ENCODE measurements at regions not wholly inside any gene's neighbourhood (a gene's known extent, or its start where the extent isn't known, plus 50 kb on each side); places are given as distances from the start of the nearest gene placed in this dataset.

GRCh38 chr12:93944911-93945310 lies 203.5 kb upstream of the PLXNC1 start:
- DNase-seq (ENCODE audit: low read depth), result no peak
- no peak overlapping the region for H3K4me3 ChIP-seq (ENCODE audit: low read depth, low read length)
- TF ChIP-seq CTCF (IDR thresholded peaks at IDR 0.05; ENCODE audit: insufficient read depth, low read length), result no peak

GRCh38 chr12:93946542-93947150 lies 201.7 kb upstream of the PLXNC1 start:
- TF ChIP-seq CTCF (IDR thresholded peaks at IDR 0.05; ENCODE audit: insufficient read depth, low read length), result no peak
- H3K4me3 ChIP-seq (ENCODE audit: low read depth, low read length), result no peak overlapping the region
- peak; percentile 67 for DNase-seq (ENCODE audit: low read depth)

GRCh38 chr12:93947486-93947885 lies 200.9 kb upstream of the PLXNC1 start:
- no peak for TF ChIP-seq CTCF (IDR thresholded peaks at IDR 0.05; ENCODE audit: insufficient read depth, low read length)
- no peak overlapping the region for H3K4me3 ChIP-seq (ENCODE audit: low read depth, low read length)
- DNase-seq (ENCODE audit: low read depth), result no peak

GRCh38 chr12:93950311-93950710 lies 198.1 kb upstream of the PLXNC1 start:
- peak; percentile 68 for DNase-seq (ENCODE audit: low read depth)
- no peak for TF ChIP-seq CTCF (IDR thresholded peaks at IDR 0.05; ENCODE audit: insufficient read depth, low read length)
- H3K4me3 ChIP-seq (ENCODE audit: low read depth, low read length), result no peak overlapping the region

GRCh38 chr12:93954166-93955112 lies 193.9 kb upstream of the PLXNC1 start:
- peak; percentile 65 for DNase-seq (ENCODE audit: low read depth)
- no peak overlapping the region for H3K4me3 ChIP-seq (ENCODE audit: low read depth, low read length)
- no peak for TF ChIP-seq CTCF (IDR thresholded peaks at IDR 0.05; ENCODE audit: insufficient read depth, low read length)

GRCh38 chr12:93956551-93956950 lies 191.8 kb upstream of the PLXNC1 start:
- DNase-seq (ENCODE audit: low read depth), result no peak
- TF ChIP-seq CTCF (IDR thresholded peaks at IDR 0.05; ENCODE audit: insufficient read depth, low read length), result no peak
- H3K4me3 ChIP-seq (ENCODE audit: low read depth, low read length), result no peak overlapping the region
